Type B pancreatic cell (in vitro differentiated cells): ENCODE measurements at regions not wholly inside any gene's neighbourhood (a gene's known extent, or its start where the extent isn't known, plus 50 kb on each side); places are given as distances from the start of the nearest gene placed in this dataset.

ENCODE experiments used
- DNase-seq: peaks from one replicate; pipeline ENCODE4 v3.0.0; 2021; ENCODE audit warnings: mixed read lengths; ENCODE audit not compliant: unreplicated experiment; ENCODE audit errors: extremely low spot score
- H3K27ac Mint-ChIP-seq: 2 replicates; pipeline ENCODE4 v1.8.0; 2021; ENCODE audit warnings: mild to moderate bottlenecking, mixed read lengths
- H3K27me3 Mint-ChIP-seq: 2 replicates; pipeline ENCODE4 v1.8.0; 2021; ENCODE audit warnings: mixed read lengths
- H3K36me3 Mint-ChIP-seq: 2 replicates; pipeline ENCODE4 v1.8.0; 2021; ENCODE audit warnings: mixed read lengths
- H3K4me1 Mint-ChIP-seq: one replicate; pipeline ENCODE4 v1.8.0; 2021; ENCODE audit warnings: mixed read lengths; ENCODE audit not compliant: unreplicated experiment
- H3K4me3 Mint-ChIP-seq: 2 replicates; pipeline ENCODE4 v1.8.0; 2021; ENCODE audit warnings: mild to moderate bottlenecking, mixed read lengths
- H3K9me3 Mint-ChIP-seq: 2 replicates; pipeline ENCODE4 v1.8.0; 2021; ENCODE audit warnings: mixed read lengths
- TF ChIP-seq, protein P1 (sequence below): fragments of 200-600 bp; sonication (generic); conservative IDR thresholded peaks from 2 replicates; pipeline ENCODE4 v1.5.0; 2021; ENCODE audit warnings: antibody characterized with exemption, mild to moderate bottlenecking

DNA sequence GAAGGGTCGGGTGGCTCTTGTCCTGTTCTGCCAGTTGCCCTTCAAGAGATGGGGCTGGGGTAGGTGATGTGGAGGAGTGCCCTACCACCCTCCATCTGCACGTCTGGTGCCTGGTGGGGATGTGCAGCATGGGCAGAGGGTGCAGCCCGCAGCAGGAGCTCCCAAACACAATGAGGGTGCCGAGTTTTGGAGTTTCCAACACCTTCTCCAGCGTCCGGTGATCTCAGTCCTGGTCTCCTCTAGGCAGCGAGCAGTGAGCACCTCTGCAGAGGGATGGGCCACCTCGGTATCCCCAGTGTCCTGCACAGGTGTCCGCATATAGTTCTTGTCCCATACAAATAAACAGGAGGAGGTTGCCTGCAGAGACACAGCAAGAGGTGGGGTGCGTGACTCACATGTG is 136.0 kb downstream of the ENGASE start:
- TF ChIP-seq, protein P1, sequence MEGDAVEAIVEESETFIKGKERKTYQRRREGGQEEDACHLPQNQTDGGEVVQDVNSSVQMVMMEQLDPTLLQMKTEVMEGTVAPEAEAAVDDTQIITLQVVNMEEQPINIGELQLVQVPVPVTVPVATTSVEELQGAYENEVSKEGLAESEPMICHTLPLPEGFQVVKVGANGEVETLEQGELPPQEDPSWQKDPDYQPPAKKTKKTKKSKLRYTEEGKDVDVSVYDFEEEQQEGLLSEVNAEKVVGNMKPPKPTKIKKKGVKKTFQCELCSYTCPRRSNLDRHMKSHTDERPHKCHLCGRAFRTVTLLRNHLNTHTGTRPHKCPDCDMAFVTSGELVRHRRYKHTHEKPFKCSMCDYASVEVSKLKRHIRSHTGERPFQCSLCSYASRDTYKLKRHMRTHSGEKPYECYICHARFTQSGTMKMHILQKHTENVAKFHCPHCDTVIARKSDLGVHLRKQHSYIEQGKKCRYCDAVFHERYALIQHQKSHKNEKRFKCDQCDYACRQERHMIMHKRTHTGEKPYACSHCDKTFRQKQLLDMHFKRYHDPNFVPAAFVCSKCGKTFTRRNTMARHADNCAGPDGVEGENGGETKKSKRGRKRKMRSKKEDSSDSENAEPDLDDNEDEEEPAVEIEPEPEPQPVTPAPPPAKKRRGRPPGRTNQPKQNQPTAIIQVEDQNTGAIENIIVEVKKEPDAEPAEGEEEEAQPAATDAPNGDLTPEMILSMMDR = no peak
- DNase-seq = no peak
- peaks cover 74% of the 10 kb centered on the region for H3K27me3 Mint-ChIP-seq
- H3K4me3 Mint-ChIP-seq = no peak overlapping the region
- H3K27ac Mint-ChIP-seq = no peak overlapping the region
- H3K4me1 Mint-ChIP-seq = peaks cover 9% of the 10 kb centered on the region
- H3K9me3 Mint-ChIP-seq = no peaks in the 10 kb centered on the region
- H3K36me3 Mint-ChIP-seq = no peaks in the 10 kb centered on the region

DNA sequence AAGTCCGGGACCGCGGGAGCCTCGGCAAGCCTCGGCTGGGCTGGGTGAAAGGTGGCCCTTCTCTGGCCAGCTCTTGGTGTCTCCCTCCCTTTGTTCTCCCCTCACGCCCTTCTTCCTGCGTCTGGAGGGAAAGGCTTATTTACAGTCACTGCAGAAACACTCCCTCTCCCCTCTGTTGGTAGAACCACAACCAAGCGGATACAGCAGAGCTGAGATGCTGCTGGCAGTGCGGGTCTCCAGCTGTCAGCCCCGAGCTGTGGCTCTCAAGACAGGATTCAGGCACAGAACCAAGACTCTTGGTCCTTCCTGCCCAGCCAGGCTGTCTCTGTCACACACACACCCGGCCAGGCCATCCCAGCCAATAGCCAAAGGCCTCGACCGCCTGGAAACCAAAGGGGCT is 133.3 kb downstream of the ENGASE start:
- no peak for DNase-seq
- Mint-ChIP-seq H3K9me3 (no peaks in the 10 kb centered on the region), H3K36me3 (no peaks in the 10 kb centered on the region), H3K4me1 (peaks cover 5% of the 10 kb centered on the region), H3K4me3 (no peak overlapping the region), H3K27ac (no peak overlapping the region), H3K27me3 (peaks cover 68% of the 10 kb centered on the region)
- TF ChIP-seq, protein P1 = no peak

DNA sequence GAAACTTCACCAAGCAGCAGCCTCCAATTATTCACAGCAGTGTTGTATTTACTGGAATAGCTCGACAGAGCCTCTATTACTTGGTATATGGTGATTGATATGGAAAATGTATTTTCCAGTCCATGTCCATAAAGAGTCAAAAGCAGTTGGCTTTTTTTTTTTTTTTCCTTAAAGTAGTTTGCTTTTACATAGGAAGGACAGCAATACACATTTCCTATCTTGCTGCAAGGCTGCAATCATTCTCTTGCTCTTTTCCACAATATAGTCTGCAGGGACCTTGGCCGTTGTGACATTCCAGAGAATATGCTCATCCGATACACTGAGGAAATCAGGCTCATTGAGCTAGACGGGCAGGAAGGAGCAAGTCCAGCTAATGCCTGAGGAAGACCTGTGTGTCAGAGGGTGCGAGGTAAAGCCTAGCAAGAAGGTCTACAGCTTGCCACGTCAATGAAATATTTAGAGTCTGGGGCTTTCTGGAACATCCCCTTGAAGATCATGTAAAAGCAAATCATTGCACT is 131.1 kb downstream of the ENGASE start:
- TF ChIP-seq, protein P1 = no peak
- no peak overlapping the region for H3K4me3 Mint-ChIP-seq
- no peak overlapping the region for H3K27ac Mint-ChIP-seq
- H3K9me3 Mint-ChIP-seq = no peaks in the 10 kb centered on the region
- peaks cover 74% of the 10 kb centered on the region for H3K27me3 Mint-ChIP-seq
- no peaks in the 10 kb centered on the region for H3K36me3 Mint-ChIP-seq
- H3K4me1 Mint-ChIP-seq = no peaks in the 10 kb centered on the region
- DNase-seq = no peak

DNA sequence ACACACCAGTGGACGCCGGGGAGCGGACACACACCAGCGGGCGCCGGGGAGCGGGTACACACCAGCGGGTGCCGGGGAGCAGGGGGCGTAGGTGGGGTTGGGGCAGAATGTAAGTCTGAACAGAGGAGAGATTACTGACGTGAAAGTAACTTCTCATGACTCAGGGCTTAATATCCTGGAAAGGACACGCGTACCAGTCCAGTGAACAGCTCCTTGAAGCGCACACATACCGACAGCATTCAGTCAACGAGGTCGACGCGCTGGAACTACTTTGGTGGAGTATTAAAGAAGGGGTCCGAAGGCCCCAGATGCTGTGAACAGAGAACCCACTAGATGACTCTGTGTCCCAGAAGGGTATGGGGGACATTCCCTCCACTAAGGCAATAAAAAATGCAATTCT is 129.6 kb downstream of the ENGASE start:
- Mint-ChIP-seq H3K27ac (no peak overlapping the region), H3K4me3 (no peak overlapping the region), H3K4me1 (no peaks in the 10 kb centered on the region), H3K36me3 (no peaks in the 10 kb centered on the region), H3K27me3 (peaks cover 70% of the 10 kb centered on the region), H3K9me3 (no peaks in the 10 kb centered on the region)
- no peak for DNase-seq
- TF ChIP-seq, protein P1 = no peak

DNA sequence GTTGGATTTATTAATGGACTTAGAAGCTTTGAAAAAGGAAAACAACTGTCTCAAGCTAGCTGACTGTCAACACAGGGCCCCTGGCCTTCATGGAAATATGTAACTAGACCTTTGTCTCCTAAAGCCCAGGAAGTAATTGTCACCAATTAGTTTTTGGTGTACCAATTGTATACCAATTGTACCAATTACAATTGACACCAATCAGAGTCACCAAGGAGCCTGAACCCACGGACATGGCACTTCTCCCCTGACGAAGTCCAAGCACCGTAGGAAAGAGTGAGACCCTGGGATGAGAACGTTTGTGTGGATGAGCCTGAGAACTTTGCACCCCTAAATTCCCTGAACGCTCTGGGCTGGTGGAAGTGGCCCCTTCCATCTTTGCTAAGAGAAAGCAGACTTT is 129.0 kb downstream of the ENGASE start:
- peaks cover 71% of the 10 kb centered on the region for H3K27me3 Mint-ChIP-seq
- no peaks in the 10 kb centered on the region for H3K4me1 Mint-ChIP-seq
- no peaks in the 10 kb centered on the region for H3K9me3 Mint-ChIP-seq
- no peak overlapping the region for H3K27ac Mint-ChIP-seq
- H3K36me3 Mint-ChIP-seq = no peaks in the 10 kb centered on the region
- no peak overlapping the region for H3K4me3 Mint-ChIP-seq
- no peak for DNase-seq
- TF ChIP-seq, protein P1 = no peak

DNA sequence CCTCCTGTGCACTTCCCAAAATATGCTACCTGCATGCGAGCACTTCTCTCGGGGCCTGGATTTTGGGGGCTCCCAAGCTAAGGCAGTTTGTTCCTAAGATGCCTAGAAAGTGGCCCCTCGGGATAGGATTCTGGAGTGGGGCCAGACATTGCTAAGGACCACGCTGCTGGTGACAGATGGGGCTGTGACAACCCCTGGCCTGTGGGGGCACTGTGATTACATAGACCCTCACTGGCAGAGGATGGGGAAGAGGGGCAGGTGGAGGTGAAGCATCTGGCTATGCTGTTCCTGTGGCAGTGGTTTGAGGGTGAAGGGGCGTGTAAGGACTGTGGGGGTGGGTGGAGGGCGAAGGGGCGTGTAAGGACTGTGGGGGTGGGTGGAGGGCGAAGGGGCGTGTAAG is 128.4 kb downstream of the ENGASE start:
- H3K9me3 Mint-ChIP-seq = no peaks in the 10 kb centered on the region
- H3K27ac Mint-ChIP-seq = no peak overlapping the region
- H3K27me3 Mint-ChIP-seq = peaks cover 75% of the 10 kb centered on the region
- DNase-seq = no peak
- TF ChIP-seq, protein P1 = no peak
- no peaks in the 10 kb centered on the region for H3K36me3 Mint-ChIP-seq
- H3K4me1 Mint-ChIP-seq = no peaks in the 10 kb centered on the region
- H3K4me3 Mint-ChIP-seq = no peak overlapping the region
